ENCODE measurements at regions not wholly inside any gene's neighbourhood (a gene's known extent, or its start where the extent isn't known, plus 50 kb on each side); places are given as distances from the start of the nearest gene placed in this dataset.

GRCh38 chr3:95134693-95135413 lies 1072.0 kb downstream of the NSUN3 start:
- Histone ChIP-seq H3K27me3 (no peaks in the 10 kb centered on the region), H3K27ac (no peak overlapping the region), H3K36me3 (no peaks in the 10 kb centered on the region), H3K4me3 (replicated peaks in 1 of 3) (no peak overlapping the region), H3K9me3 (no peaks in the 10 kb centered on the region), H3K4me1 (peaks cover 0 to 7% of the 10 kb centered on the region in 2 donors)
- TF ChIP-seq POLR2A (IDR thresholded peaks at IDR 0.05): no peak
- TF ChIP-seq CTCF (IDR thresholded peaks at IDR 0.05): no peak
- WGBS, 2 donors: 92 to 93% methylated on average over 3 of the region's 3 CpGs
- intact Hi-C loops (cut with DNase I): no loop called here
- DNase-seq: no peak

- Histone ChIP-seq H3K4me1 (no peaks in the 10 kb centered on the region), H3K27me3 (no peaks in the 10 kb centered on the region), H3K9me3 (no peaks in the 10 kb centered on the region), H3K4me3 (replicated peaks in 1 of 3) (no peak overlapping the region), H3K27ac (no peak overlapping the region), H3K36me3 (no peaks in the 10 kb centered on the region)
- no peak for TF ChIP-seq CTCF (IDR thresholded peaks at IDR 0.05)
- TF ChIP-seq POLR2A (IDR thresholded peaks at IDR 0.05): no peak
- no peak for DNase-seq
- 91 to 98% methylated on average over 3 of the region's 3 CpGs for WGBS, 2 donors
- intact Hi-C loops (cut with DNase I): no loop called here
Measured at GRCh38 chr3:95148107-95148506, 1085.2 kb downstream of the NSUN3 start.

- no peak overlapping the region for H3K4me3 ChIP-seq (replicated peaks in 1 of 3)
- H3K36me3 ChIP-seq: no peaks in the 10 kb centered on the region
- DNase-seq: no peak
Measured at GRCh38 chr3:95151590-95151989, 1088.7 kb downstream of the NSUN3 start.

GRCh38 chr3:95154766-95155165 lies 1091.9 kb downstream of the NSUN3 start:
- intact Hi-C loops (cut with DNase I): no loop called here
- Histone ChIP-seq H3K9me3 (no peaks in the 10 kb centered on the region), H3K27ac (no peak overlapping the region), H3K4me1 (no peaks in the 10 kb centered on the region), H3K4me3 (replicated peaks in 1 of 3) (no peak overlapping the region), H3K27me3 (no peaks in the 10 kb centered on the region), H3K36me3 (no peaks in the 10 kb centered on the region)
- WGBS, 2 donors: 83 to 87% methylated on average over 2 of the region's 2 CpGs
- no peak for DNase-seq
- TF ChIP-seq POLR2A (IDR thresholded peaks at IDR 0.05): no peak
- no peak for TF ChIP-seq CTCF (IDR thresholded peaks at IDR 0.05)

More at GRCh38 chr3:95151590-95151989, 1088.7 kb downstream of the NSUN3 start:
- Histone ChIP-seq H3K27ac (no peak overlapping the region), H3K4me1 (no peaks in the 10 kb centered on the region), H3K9me3 (no peaks in the 10 kb centered on the region), H3K27me3 (no peaks in the 10 kb centered on the region)
- intact Hi-C loops (cut with DNase I): no loop called here
- 24 to 38% methylated on average over 2 of the region's 2 CpGs for WGBS, 2 donors
- TF ChIP-seq CTCF (IDR thresholded peaks at IDR 0.05): no peak
- no peak for TF ChIP-seq POLR2A (IDR thresholded peaks at IDR 0.05)

GRCh38 chr3:95162794-95163193 lies 1099.9 kb downstream of the NSUN3 start:
- H3K36me3 ChIP-seq: no peaks in the 10 kb centered on the region
- H3K27me3 ChIP-seq: no peaks in the 10 kb centered on the region
- no peaks in the 10 kb centered on the region for H3K9me3 ChIP-seq
- no peak overlapping the region for H3K27ac ChIP-seq
- DNase-seq: no peak
- H3K4me1 ChIP-seq: no peaks in the 10 kb centered on the region
- H3K4me3 ChIP-seq (replicated peaks in 1 of 3): no peak overlapping the region
- WGBS, 2 donors: 54 to 81% methylated on average over 1 of the region's 1 CpG
- no peak for TF ChIP-seq POLR2A (IDR thresholded peaks at IDR 0.05)
- no peak for TF ChIP-seq CTCF (IDR thresholded peaks at IDR 0.05)
- intact Hi-C loops (cut with DNase I): no loop called here
